ENCODE measurements at regions not wholly inside any gene's neighbourhood (a gene's known extent, or its start where the extent isn't known, plus 50 kb on each side); places are given as distances from the start of the nearest gene placed in this dataset.

- TF ChIP-seq CTCF (IDR thresholded peaks at IDR 0.05) (no peak), EZH2 (IDR thresholded peaks at IDR 0.05; ENCODE audit: borderline replicate concordance, insufficient read depth, low read depth, low read length, poor library complexity, severe bottlenecking) (no peak)
These were observed 1040.4 kb upstream of the CDH2 start for GRCh38 chr18:29217124-29217915.

Data from B cell (primary cell).